Keratinocyte (primary cell): ENCODE measurements at regions not wholly inside any gene's neighbourhood (a gene's known extent, or its start where the extent isn't known, plus 50 kb on each side); places are given as distances from the start of the nearest gene placed in this dataset.

Experiments
- EZH2 ChIP-seq: IDR thresholded peaks from one replicate; pipeline ENCODE4 v1.6.1; 2012; ENCODE audit warnings: inconsistent platforms, mild to moderate bottlenecking, low read length, moderate library complexity
- TF ChIP-seq, protein P1 (sequence below), 3 experiments: IDR thresholded peaks in 1 of 3; conservative IDR thresholded peaks in 1 of 3; optimal IDR thresholded peaks in 1 of 3; 2 replicates in 2 of 3; 3 replicates in 1 of 3; pipeline versions ENCODE3 to v1.5.1; 2011; ENCODE audit warnings: low read length in 3 of 3, mild to moderate bottlenecking in 3 of 3, moderate library complexity in 2 of 3, control low read depth in 1 of 3, inconsistent platforms in 1 of 3; ENCODE audit not compliant: insufficient read depth in 2 of 3; ENCODE audit errors: extremely low read depth in 1 of 3

DNA sequence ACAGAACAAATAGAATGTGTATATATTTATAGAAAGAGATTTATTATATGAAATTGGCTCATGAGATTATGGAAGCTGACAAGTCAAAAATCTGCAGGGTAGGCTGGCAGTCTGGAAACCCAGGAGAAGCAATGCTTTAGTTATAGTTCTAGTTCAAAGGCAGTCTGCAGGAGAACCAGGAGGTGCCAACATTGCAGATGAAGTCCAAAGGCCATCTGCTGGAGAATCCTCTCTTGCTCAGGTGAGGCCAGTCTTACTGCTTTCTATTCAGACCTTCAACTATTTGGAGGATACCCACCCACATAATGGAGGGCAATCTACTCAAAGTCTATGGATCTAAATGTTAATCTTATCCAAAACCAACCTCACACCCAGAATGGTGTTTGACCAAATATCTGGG lies 75.9 kb upstream of the MRPS6 start:
- TF ChIP-seq, protein P1, sequence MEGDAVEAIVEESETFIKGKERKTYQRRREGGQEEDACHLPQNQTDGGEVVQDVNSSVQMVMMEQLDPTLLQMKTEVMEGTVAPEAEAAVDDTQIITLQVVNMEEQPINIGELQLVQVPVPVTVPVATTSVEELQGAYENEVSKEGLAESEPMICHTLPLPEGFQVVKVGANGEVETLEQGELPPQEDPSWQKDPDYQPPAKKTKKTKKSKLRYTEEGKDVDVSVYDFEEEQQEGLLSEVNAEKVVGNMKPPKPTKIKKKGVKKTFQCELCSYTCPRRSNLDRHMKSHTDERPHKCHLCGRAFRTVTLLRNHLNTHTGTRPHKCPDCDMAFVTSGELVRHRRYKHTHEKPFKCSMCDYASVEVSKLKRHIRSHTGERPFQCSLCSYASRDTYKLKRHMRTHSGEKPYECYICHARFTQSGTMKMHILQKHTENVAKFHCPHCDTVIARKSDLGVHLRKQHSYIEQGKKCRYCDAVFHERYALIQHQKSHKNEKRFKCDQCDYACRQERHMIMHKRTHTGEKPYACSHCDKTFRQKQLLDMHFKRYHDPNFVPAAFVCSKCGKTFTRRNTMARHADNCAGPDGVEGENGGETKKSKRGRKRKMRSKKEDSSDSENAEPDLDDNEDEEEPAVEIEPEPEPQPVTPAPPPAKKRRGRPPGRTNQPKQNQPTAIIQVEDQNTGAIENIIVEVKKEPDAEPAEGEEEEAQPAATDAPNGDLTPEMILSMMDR (optimal IDR thresholded peaks at IDR 0.05 in 1 of 3, IDR thresholded peaks at IDR 0.05 in 1 of 3, conservative IDR thresholded peaks at IDR 0.05 in 1 of 3; ENCODE audit: extremely low read depth in 1 of 3, insufficient read depth in 2 of 3, low read length in 3 of 3): peak in 1 of 3 experiments; percentile 8
- TF ChIP-seq EZH2: no peak
